SK-N-SH (cell line): ENCODE measurements at regions not wholly inside any gene's neighbourhood (a gene's known extent, or its start where the extent isn't known, plus 50 kb on each side); places are given as distances from the start of the nearest gene placed in this dataset.
A peak's percentile ranks its signal among the peaks of the same experiment; 100 is the strongest.

ENCODE experiments used
- CTCF ChIA-PET: fragments of 300-600, 350-600 bp; formaldehyde crosslinking; extraction: SDS; loops from one replicate; lab custom pipeline; 2021; lab: Yijun Ruan, JAX
- POLR2A ChIA-PET: fragments of 350-600 bp; sonication (Branson Sonifier 250); formaldehyde crosslinking; extraction: SDS; loops from one replicate; lab custom pipeline; 2020; ENCODE audit warnings: antibody characterized with exemption, inconsistent platforms; lab: Yijun Ruan, JAX
- DNase-seq: peaks from one replicate; pipeline ENCODE4 v3.0.0; 2012
- H2AFZ ChIP-seq: fragments of 200-600 bp; sonication (generic); 2 replicates; pipeline ENCODE4 v1.8.1; 2016; ENCODE audit warnings: antibody characterized with exemption, mild to moderate bottlenecking, low read depth
- H3F3A ChIP-seq: fragments of 200-600 bp; sonication (generic); replicated peaks from 2 replicates; pipeline ENCODE3; 2016; ENCODE audit warnings: antibody characterized with exemption, mild to moderate bottlenecking; ENCODE audit not compliant: insufficient read depth
- H3K27ac ChIP-seq, 2 experiments: fragments of 200-500 bp in 1 of 2; fragments of 200-600 bp in 1 of 2; sonication (Bioruptor generic) in 1 of 2; sonication (generic), shearing (Covaris generic) in 1 of 2; 2 replicates each; pipeline versions ENCODE4 v1.5.1 to v1.6.1; 2014 to 2016; ENCODE audit warnings: low read depth in 2 of 2, inconsistent platforms in 1 of 2, low read length in 1 of 2, mild to moderate bottlenecking in 1 of 2, mixed read lengths in 1 of 2
- H3K27me3 ChIP-seq: fragments of 200-600 bp; sonication (generic), shearing (Covaris generic); 2 replicates; pipeline ENCODE4 v1.6.1; 2016; ENCODE audit warnings: mixed run types; ENCODE audit not compliant: insufficient read depth
- H3K36me3 ChIP-seq, 2 experiments: fragments of 200-500 bp in 1 of 2; fragments of 200-600 bp in 1 of 2; sonication (Bioruptor generic) in 1 of 2; sonication (generic) in 1 of 2; replicated peaks in 1 of 2; 2 replicates each; pipeline versions ENCODE3 to v1.5.1; 2014 to 2016; ENCODE audit warnings: low read length in 1 of 2, mild to moderate bottlenecking in 1 of 2; ENCODE audit not compliant: insufficient read depth in 2 of 2, control insufficient read depth in 1 of 2
- H3K4me1 ChIP-seq, 2 experiments: fragments of 200-500 bp in 1 of 2; fragments of 200-600 bp in 1 of 2; sonication (Bioruptor generic) in 1 of 2; sonication (generic), shearing (Covaris generic) in 1 of 2; 2 replicates each; pipeline versions ENCODE4 v1.5.1 to v1.6.1; 2014 to 2016; ENCODE audit warnings: low read depth in 1 of 2, low read length in 1 of 2, mixed run types in 1 of 2; ENCODE audit not compliant: insufficient read depth in 2 of 2, control insufficient read depth in 1 of 2
- H3K4me2 ChIP-seq: fragments of 200-600 bp; sonication (generic), shearing (Covaris generic); 2 replicates; pipeline ENCODE4 v1.6.1; 2017; ENCODE audit warnings: mixed run types
- H3K4me3 ChIP-seq, 2 experiments: fragments of 200-500 bp in 1 of 2; fragments of 200-600 bp in 1 of 2; sonication (Bioruptor generic) in 1 of 2; sonication (generic), shearing (Covaris generic) in 1 of 2; 2 replicates each; pipeline versions ENCODE4 v1.5.1 to v1.8.1; 2014 to 2016; ENCODE audit warnings: low read depth in 2 of 2, inconsistent platforms in 1 of 2, low read length in 1 of 2, mild to moderate bottlenecking in 1 of 2, mixed read lengths in 1 of 2, moderate library complexity in 1 of 2
- H3K79me2 ChIP-seq: fragments of 200-600 bp; sonication (generic); 2 replicates; pipeline ENCODE4 v1.8.1; 2017; ENCODE audit warnings: mild to moderate bottlenecking; ENCODE audit not compliant: insufficient read depth
- H3K9ac ChIP-seq: fragments of 200-600 bp; sonication (generic); 2 replicates; pipeline ENCODE4 v1.6.1; 2017; ENCODE audit warnings: mixed run types
- H3K9me2 ChIP-seq: fragments of 200-600 bp; sonication (generic); 2 replicates; pipeline ENCODE4 v1.6.1; 2017; ENCODE audit warnings: mixed run types
- H3K9me3 ChIP-seq: fragments of 200-600 bp; sonication (generic); 2 replicates; pipeline ENCODE4 v1.6.1; 2017; ENCODE audit warnings: mixed run types, mild to moderate bottlenecking, moderate library complexity
- H4K20me1 ChIP-seq: fragments of 200-600 bp; sonication (generic); 2 replicates; pipeline ENCODE4 v1.6.1; 2017; ENCODE audit warnings: mild to moderate bottlenecking, mixed run types; ENCODE audit not compliant: insufficient read depth
- CTCF ChIP-seq: fragments of 200-600 bp; sonication (generic); IDR thresholded peaks from 2 replicates; pipeline ENCODE4 v1.6.1; 2017; ENCODE audit warnings: antibody characterized with exemption, mild to moderate bottlenecking, moderate library complexity
- FOSL2 ChIP-seq: IDR thresholded peaks from 2 replicates; pipeline ENCODE4 v1.4.0; 2012; ENCODE audit warnings: low read depth, mild to moderate bottlenecking, moderate library complexity, borderline replicate concordance
- FOXM1 ChIP-seq: IDR thresholded peaks from 2 replicates; pipeline ENCODE4 v1.4.0; 2012; ENCODE audit warnings: low read depth, mild to moderate bottlenecking
- GATA2 ChIP-seq: sonication (generic); formaldehyde crosslinking; IDR thresholded peaks from 2 replicates; pipeline ENCODE4 v1.5.0; 2020; ENCODE audit warnings: mild to moderate bottlenecking, missing genetic modification reagents
- IRF3 ChIP-seq: fragments of 150-350 bp; IDR thresholded peaks from 2 replicates; pipeline ENCODE4 v1.6.1; 2016; ENCODE audit warnings: mild to moderate bottlenecking, low read depth, low read length
- MAX ChIP-seq: IDR thresholded peaks from 2 replicates; pipeline ENCODE4 v1.4.0; 2012; ENCODE audit warnings: low read depth
- RAD21 ChIP-seq: IDR thresholded peaks from 2 replicates; pipeline ENCODE4 v1.6.1; 2012; ENCODE audit warnings: mild to moderate bottlenecking, low read length
- RCOR1 ChIP-seq: fragments of 150-350 bp; IDR thresholded peaks from 2 replicates; pipeline ENCODE4 v1.6.1; 2017; ENCODE audit warnings: antibody characterized with exemption, low read length
- RFX5 ChIP-seq: IDR thresholded peaks from 2 replicates; pipeline ENCODE4 v1.6.1; 2012; ENCODE audit warnings: mild to moderate bottlenecking, improper control_type of control experiment, low read length
- SMC3 ChIP-seq: IDR thresholded peaks from 2 replicates; pipeline ENCODE4 v1.6.1; 2012; ENCODE audit warnings: low read depth, low read length, improper control_type of control experiment
- TAF1 ChIP-seq: IDR thresholded peaks from 2 replicates; pipeline ENCODE4 v1.6.1; 2012; ENCODE audit warnings: low read depth, mild to moderate bottlenecking, low read length, moderate library complexity, borderline replicate concordance
- WGBS: methylation state at CpG from one replicate; pipeline ENCODE4 v1.1.6; 2017; ENCODE audit warnings: low lambda C conversion rate; 5-methylcytosine and 5-hydroxymethylcytosine counted together

GRCh38 chr11:120017582-120018150, 120.2 kb downstream of the TRIM29 start:
- H3F3A ChIP-seq = no peaks in the 10 kb centered on the region
- H3K36me3 ChIP-seq = no peaks in the 10 kb centered on the region
- peaks cover 0 to 42% of the 10 kb centered on the region in 2 experiments; a peak in 2 of 4 replicates for H3K4me1 ChIP-seq
- H3K27ac ChIP-seq = peak overlapping the region in 1 of 2 experiments; percentile 60; a peak in 2 of 4 replicates
- ChIA-PET POLR2A (interaction anchor here (0.6 to 1.4 kb wide), 4 partner anchors 15 to 238 kb away, joined by 3 to 6 read pairs (median 4); no protein-coding TSS in a partner anchor), CTCF (interaction anchor here (0.6 to 10.7 kb wide), 11 partner anchors 10 to 394 kb away, joined by 3 to 73 read pairs (median 4); partner anchors contain the start of gene NECTIN1)
- no peak overlapping the region for H3K4me3 ChIP-seq
- no peaks in the 10 kb centered on the region for H3K9me3 ChIP-seq
- no peak overlapping the region for H2AFZ ChIP-seq
- H3K27me3 ChIP-seq = peaks cover 7% of the 10 kb centered on the region; the same call in 1 of the 2 replicates
- H3K79me2 ChIP-seq = no peaks in the 10 kb centered on the region
- H4K20me1 ChIP-seq = no peaks in the 10 kb centered on the region
- DNase-seq = peak; percentile 65
- 9% methylated on average over 9 of the region's 9 CpGs for WGBS
- TF ChIP-seq GATA2 (CRISPR knock-in tag) = peak; percentile 80
- peak; percentile 38; the same call in 1 of the 2 replicates for TF ChIP-seq RCOR1
- no peak for TF ChIP-seq IRF3
- TF ChIP-seq MAX = no peak
- TF ChIP-seq FOXM1 = no peak
- no peak for TF ChIP-seq FOSL2
- TF ChIP-seq TAF1 = no peak
- H3K9me2 ChIP-seq = no peaks in the 10 kb centered on the region
- H3K9ac ChIP-seq = no peak overlapping the region
- no peak overlapping the region for H3K4me2 ChIP-seq

- Histone ChIP-seq H4K20me1 (no peaks in the 10 kb centered on the region), H3K9me2 (no peaks in the 10 kb centered on the region), H3K9ac (no peak overlapping the region), H2AFZ (no peak overlapping the region), H3K36me3 (no peaks in the 10 kb centered on the region), H3K4me3 (peak overlapping the region in 1 of 2 experiments; percentile 21; a peak in 1 of 4 replicates), H3F3A (no peaks in the 10 kb centered on the region), H3K79me2 (no peaks in the 10 kb centered on the region), H3K9me3 (no peaks in the 10 kb centered on the region), H3K4me2 (no peak overlapping the region), H3K27ac (no peak overlapping the region; a peak in 1 of 4 replicates), H3K27me3 (peaks cover 7% of the 10 kb centered on the region; the same call in 1 of the 2 replicates), H3K4me1 (peaks cover 0 to 43% of the 10 kb centered on the region in 2 experiments; a peak in 2 of 4 replicates)
- ChIA-PET POLR2A (no interaction called here), CTCF (interaction anchor here (0.6 to 10.7 kb wide), 19 partner anchors 9 to 290 kb away, joined by 3 to 73 read pairs (median 3); no protein-coding TSS in a partner anchor)
- TF ChIP-seq RAD21 (peak; percentile 71), CTCF (peak; percentile 54), RFX5 (no peak), SMC3 (peak; percentile 72)
- 45% methylated on average over 6 of the region's 28 CpGs for WGBS
- peak; percentile 78 for DNase-seq
These were observed 124.3 kb downstream of the TRIM29 start for GRCh38 chr11:120013325-120014250.
